ENCODE measurements at regions not wholly inside any gene's neighbourhood (a gene's known extent, or its start where the extent isn't known, plus 50 kb on each side); places are given as distances from the start of the nearest gene placed in this dataset.

- Mint-ChIP-seq H3K36me3 (ENCODE audit: insufficient read depth in 1 of 3, low read depth in 3 of 3) (peaks cover 0 to 16% (median 0%) of the 10 kb centered on the region in 3 experiments; a peak in 4 of 7 replicates), H3K27ac (no peak overlapping the region; a peak in 1 of 7 replicates), H3K9me3 (no peaks in the 10 kb centered on the region), H3K27me3 (ENCODE audit: low read depth) (no peaks in the 10 kb centered on the region), H3K4me3 (no peak overlapping the region), H3K4me1 (peaks cover 0 to 4% of the 10 kb centered on the region in 2 experiments; a peak in 2 of 4 replicates)
- Histone ChIP-seq H3K56ac (ENCODE audit: insufficient read length, low read depth, low read length) (no peak overlapping the region), H2BK20ac (ENCODE audit: low read depth, low read length, poor library complexity, severe bottlenecking) (no peak overlapping the region), H3K4ac (ENCODE audit: low read depth, low read length) (no peak overlapping the region), H2BK120ac (ENCODE audit: low read depth, low read length, poor library complexity, severe bottlenecking) (no peak overlapping the region), H3K23me2 (ENCODE audit: insufficient read length, low read depth, low read length, poor library complexity, severe bottlenecking) (no peaks in the 10 kb centered on the region), H4K8ac (replicated peaks; ENCODE audit: insufficient read length, low read depth, low read length) (no peak overlapping the region), H2BK12ac (ENCODE audit: insufficient read length, low read depth, low read length) (no peak overlapping the region), H2BK5ac (ENCODE audit: insufficient read length, low read length) (no peak overlapping the region), H3T11ph (ENCODE audit: low read length) (no peak overlapping the region), H2BK15ac (ENCODE audit: low read depth, low read length) (no peak overlapping the region), H3K9ac (ENCODE audit: extremely low read depth, insufficient read length, low read length) (no peak overlapping the region), H2AK5ac (ENCODE audit: insufficient read length, low read length) (no peak overlapping the region), H3K79me2 (ENCODE audit: insufficient read depth, low read length) (no peaks in the 10 kb centered on the region), H3K18ac (ENCODE audit: insufficient read length, low read depth, low read length) (no peak overlapping the region), H2AFZ (ENCODE audit: low read length) (no peak overlapping the region), H4K5ac (ENCODE audit: insufficient read length, low read depth, low read length) (no peak overlapping the region), H3K23ac (ENCODE audit: insufficient read length, low read depth, low read length) (no peak overlapping the region), H3K27me3 (ENCODE audit: insufficient read depth, low read length) (no peaks in the 10 kb centered on the region), H3K9me3 (ENCODE audit: control insufficient read depth, low read depth, low read length) (no peaks in the 10 kb centered on the region), H4K20me1 (ENCODE audit: control insufficient read depth, insufficient read depth, insufficient read length) (no peaks in the 10 kb centered on the region), H3K4me2 (ENCODE audit: insufficient read depth, insufficient read length, low read length) (no peak overlapping the region), H3K14ac (ENCODE audit: insufficient read depth, low read length) (no peak overlapping the region; the same call in 1 of the 2 replicates), H3K79me1 (ENCODE audit: insufficient read depth, low read depth, low read length, poor library complexity, severe bottlenecking) (no peaks in the 10 kb centered on the region), H3K4me1 (ENCODE audit: insufficient read depth, low read length) (no peaks in the 10 kb centered on the region), H3K27ac (ENCODE audit: insufficient read length, low read depth, low read length) (no peak overlapping the region), H4K91ac (ENCODE audit: insufficient read length, low read depth, low read length) (no peak overlapping the region)
- TF ChIP-seq CTCF (conservative IDR thresholded peaks at IDR 0.05) = no peak
- WGBS (ENCODE audit: extremely low coverage, insufficient read length, low lambda C conversion rate) = no CpG with 5 or more reads among the region's 10 CpGs
- no peak for DNase-seq
Observed at GRCh38 chr11:70816156-70816678, 417.9 kb downstream of the CTTN start.
